BJ (cell line): ENCODE measurements at regions not wholly inside any gene's neighbourhood (a gene's known extent, or its start where the extent isn't known, plus 50 kb on each side); places are given as distances from the start of the nearest gene placed in this dataset.

ENCODE experiments used
- CTCF ChIA-PET: fragments of 350-600 bp; formaldehyde crosslinking; extraction: SDS; loops from one replicate; lab custom pipeline; 2021; ENCODE audit warnings: antibody characterized with exemption, inconsistent platforms; lab: Yijun Ruan, JAX
- POLR2A ChIA-PET: fragments of 300-600 bp; sonication (Branson Sonifier 250); formaldehyde crosslinking; extraction: SDS; loops from one replicate; lab custom pipeline; 2021; ENCODE audit warnings: antibody characterized with exemption; lab: Charles Lee
- DNase-seq: peaks from one replicate; pipeline ENCODE4 v3.0.0-alpha.2; 2011; ENCODE audit warnings: low read depth
- H3K27me3 ChIP-seq: 2 replicates; pipeline ENCODE4 v1.6.0; 2011; ENCODE audit warnings: low read length; ENCODE audit not compliant: control insufficient read depth, insufficient read depth
- H3K36me3 ChIP-seq: 2 replicates; pipeline ENCODE4 v1.5.1; 2011; ENCODE audit warnings: low read length; ENCODE audit not compliant: control insufficient read depth, insufficient read depth
- H3K4me3 ChIP-seq: 2 replicates; pipeline ENCODE4 v1.5.1; 2011; ENCODE audit warnings: low read depth, mild to moderate bottlenecking, control low read depth, low read length
- CTCF ChIP-seq: IDR thresholded peaks from 2 replicates; pipeline ENCODE4 v1.5.1; 2011; ENCODE audit warnings: low read depth, mild to moderate bottlenecking, control low read depth, inconsistent platforms, low read length, moderate library complexity; ENCODE audit not compliant: insufficient read depth

- CTCF ChIA-PET, result no interaction called here
- POLR2A ChIA-PET, result no interaction called here
- no peak for DNase-seq
- Histone ChIP-seq H3K36me3 (no peaks in the 10 kb centered on the region), H3K27me3 (no peaks in the 10 kb centered on the region), H3K4me3 (no peak overlapping the region)
- no peak for TF ChIP-seq CTCF
Measured at GRCh38 chr3:1506090-1506489, 413.3 kb downstream of the CNTN6 start.

GRCh38 chr3:1513662-1514061 lies 420.8 kb downstream of the CNTN6 start:
- TF ChIP-seq CTCF, result no peak
- POLR2A ChIA-PET, result no interaction called here
- DNase-seq, result no peak

GRCh38 chr3:1515882-1516281 lies 423.1 kb downstream of the CNTN6 start:
- Histone ChIP-seq H3K36me3 (no peaks in the 10 kb centered on the region), H3K4me3 (no peak overlapping the region), H3K27me3 (no peaks in the 10 kb centered on the region)
- TF ChIP-seq CTCF, result no peak
- DNase-seq, result no peak
- ChIA-PET POLR2A (no interaction called here), CTCF (no interaction called here)

More at GRCh38 chr3:1513662-1514061, 420.8 kb downstream of the CNTN6 start:
- CTCF ChIA-PET, result no interaction called here
- Histone ChIP-seq H3K27me3 (no peaks in the 10 kb centered on the region), H3K4me3 (no peak overlapping the region), H3K36me3 (no peaks in the 10 kb centered on the region)

- Histone ChIP-seq H3K27me3 (no peaks in the 10 kb centered on the region), H3K4me3 (no peak overlapping the region), H3K36me3 (no peaks in the 10 kb centered on the region)
- no peak for DNase-seq
- TF ChIP-seq CTCF, result no peak
- ChIA-PET CTCF (no interaction called here), POLR2A (no interaction called here)
Measured at GRCh38 chr3:1527786-1528185, 435.0 kb downstream of the CNTN6 start.

GRCh38 chr3:1528621-1529020 lies 435.8 kb downstream of the CNTN6 start:
- TF ChIP-seq CTCF, result no peak

More at GRCh38 chr3:1528621-1529020, 435.8 kb downstream of the CNTN6 start:
- H3K27me3 ChIP-seq, result no peaks in the 10 kb centered on the region
- H3K4me3 ChIP-seq, result no peak overlapping the region
- H3K36me3 ChIP-seq, result no peaks in the 10 kb centered on the region
- CTCF ChIA-PET, result interaction anchor here (0.7 kb wide), 1 partner anchor 551 kb away, joined by 3 read pairs; no protein-coding TSS in a partner anchor
- POLR2A ChIA-PET, result no interaction called here
- no peak for DNase-seq
